CD4-positive, alpha-beta T cell treated with Interleukin-10 for 1 hour (primary cell): ENCODE measurements at regions not wholly inside any gene's neighbourhood (a gene's known extent, or its start where the extent isn't known, plus 50 kb on each side); places are given as distances from the start of the nearest gene placed in this dataset.
"Not testable (repeated sequence)": the region's sequence is repeated elsewhere in the genome, so short reads cannot be mapped to it uniquely, and the experiment has no call there.

ENCODE experiments used
- DNase-seq: peaks from one replicate; pipeline ENCODE4 v3.0.0-alpha.2; 2020

GRCh38 chr5:87217480-87217879 lies 50.2 kb upstream of the RASA1 start:
- not testable (repeated sequence) for DNase-seq
